ENCODE measurements at regions not wholly inside any gene's neighbourhood (a gene's known extent, or its start where the extent isn't known, plus 50 kb on each side); places are given as distances from the start of the nearest gene placed in this dataset.

DNA sequence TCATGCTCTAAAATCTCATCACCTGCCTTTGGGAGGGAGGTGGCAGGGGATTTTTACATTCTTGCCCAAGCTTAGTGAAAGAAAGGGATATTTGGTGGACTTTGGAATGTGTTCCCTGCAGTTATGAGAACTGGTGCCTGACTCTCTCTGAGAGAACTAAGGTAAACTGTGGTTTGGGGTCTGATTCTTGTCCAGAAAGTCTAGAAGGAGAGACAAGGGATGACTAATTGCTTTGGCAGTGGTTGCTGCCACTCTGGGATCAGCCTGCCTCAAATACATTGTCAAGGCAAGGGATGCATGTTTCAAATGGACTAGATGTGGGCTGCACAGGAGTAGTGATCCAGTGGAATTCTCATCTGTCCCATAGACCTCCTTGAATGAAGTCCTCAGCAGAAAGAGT lies 115.2 kb downstream of the DDIT4L start:
- TF ChIP-seq, protein P1, sequence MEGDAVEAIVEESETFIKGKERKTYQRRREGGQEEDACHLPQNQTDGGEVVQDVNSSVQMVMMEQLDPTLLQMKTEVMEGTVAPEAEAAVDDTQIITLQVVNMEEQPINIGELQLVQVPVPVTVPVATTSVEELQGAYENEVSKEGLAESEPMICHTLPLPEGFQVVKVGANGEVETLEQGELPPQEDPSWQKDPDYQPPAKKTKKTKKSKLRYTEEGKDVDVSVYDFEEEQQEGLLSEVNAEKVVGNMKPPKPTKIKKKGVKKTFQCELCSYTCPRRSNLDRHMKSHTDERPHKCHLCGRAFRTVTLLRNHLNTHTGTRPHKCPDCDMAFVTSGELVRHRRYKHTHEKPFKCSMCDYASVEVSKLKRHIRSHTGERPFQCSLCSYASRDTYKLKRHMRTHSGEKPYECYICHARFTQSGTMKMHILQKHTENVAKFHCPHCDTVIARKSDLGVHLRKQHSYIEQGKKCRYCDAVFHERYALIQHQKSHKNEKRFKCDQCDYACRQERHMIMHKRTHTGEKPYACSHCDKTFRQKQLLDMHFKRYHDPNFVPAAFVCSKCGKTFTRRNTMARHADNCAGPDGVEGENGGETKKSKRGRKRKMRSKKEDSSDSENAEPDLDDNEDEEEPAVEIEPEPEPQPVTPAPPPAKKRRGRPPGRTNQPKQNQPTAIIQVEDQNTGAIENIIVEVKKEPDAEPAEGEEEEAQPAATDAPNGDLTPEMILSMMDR (conservative IDR thresholded peaks at IDR 0.05; ENCODE audit: low read length) = no peak
- no peak for TF ChIP-seq EZH2phosphoT487 (IDR thresholded peaks at IDR 0.05; ENCODE audit: borderline replicate concordance, low read depth, low read length)
